Immature natural killer cell (primary cell): ENCODE measurements at regions not wholly inside any gene's neighbourhood (a gene's known extent, or its start where the extent isn't known, plus 50 kb on each side); places are given as distances from the start of the nearest gene placed in this dataset.
A peak's percentile ranks its signal among the peaks of the same experiment; 100 is the strongest.

ENCODE experiments used
- DNase-seq, 3 donors: peaks; one replicate each; pipeline ENCODE4 v3.0.0; 2022; ENCODE audit warnings: mixed read lengths in 1 of 3
- H3K27ac Mint-ChIP-seq, 6 donors: one replicate each; pipeline ENCODE4 v1.8.0; 2020; ENCODE audit warnings: mixed read lengths in 6 of 6, mild to moderate bottlenecking in 5 of 6, inconsistent platforms in 4 of 6, moderate library complexity in 3 of 6
- H3K27me3 Mint-ChIP-seq, 3 donors: one replicate each; pipeline ENCODE4 v1.8.0; 2020 to 2021; ENCODE audit warnings: low read depth in 3 of 3, mild to moderate bottlenecking in 3 of 3, mixed read lengths in 3 of 3, moderate library complexity in 3 of 3, inconsistent platforms in 1 of 3
- H3K36me3 Mint-ChIP-seq, 3 donors: one replicate each; pipeline ENCODE4 v1.8.0; 2020; ENCODE audit warnings: mixed read lengths in 3 of 3, inconsistent platforms in 2 of 3, mild to moderate bottlenecking in 2 of 3
- H3K4me1 Mint-ChIP-seq, 2 donors: one replicate each; pipeline ENCODE4 v1.8.0; 2020; ENCODE audit warnings: inconsistent platforms in 2 of 2, mild to moderate bottlenecking in 2 of 2, mixed read lengths in 2 of 2, moderate library complexity in 1 of 2
- H3K4me3 Mint-ChIP-seq, 5 donors: one replicate each; pipeline ENCODE4 v1.8.0; 2020; ENCODE audit warnings: mild to moderate bottlenecking in 5 of 5, mixed read lengths in 5 of 5, inconsistent platforms in 3 of 5, moderate library complexity in 3 of 5
- H3K9me3 Mint-ChIP-seq, 6 donors: one replicate each; pipeline ENCODE4 v1.8.0; 2020; ENCODE audit warnings: mild to moderate bottlenecking in 6 of 6, mixed read lengths in 6 of 6, inconsistent platforms in 4 of 6, moderate library complexity in 3 of 6

DNA sequence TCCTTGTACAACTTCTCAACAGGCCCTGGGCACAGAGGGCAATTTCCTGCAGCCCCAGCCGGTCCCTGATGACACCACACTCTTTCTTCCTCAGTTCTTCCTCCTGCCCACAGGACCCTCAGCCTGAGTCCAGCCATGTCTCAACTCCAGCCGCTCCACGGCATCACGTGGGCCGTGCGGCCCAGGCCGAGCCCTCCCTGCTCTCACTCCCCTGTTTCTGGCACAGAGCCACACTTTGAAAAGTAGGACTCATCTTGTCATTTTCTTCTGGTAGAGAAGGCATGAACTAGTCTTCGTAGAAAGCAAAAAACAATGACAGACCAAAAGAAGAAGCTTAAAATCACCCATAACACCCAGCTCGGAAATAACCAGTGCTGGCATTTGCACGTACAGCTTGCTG lies 404.7 kb upstream of the IRX1 start:
- Mint-ChIP-seq H3K4me1 (no peaks in the 10 kb centered on the region), H3K9me3 (peaks cover 0 to 6% (median 0%) of the 10 kb centered on the region in 6 donors), H3K27ac (no peak overlapping the region), H3K4me3 (no peak overlapping the region), H3K36me3 (no peaks in the 10 kb centered on the region), H3K27me3 (peaks cover 0 to 2% (median 0%) of the 10 kb centered on the region in 3 donors)
- no peak for DNase-seq

DNA sequence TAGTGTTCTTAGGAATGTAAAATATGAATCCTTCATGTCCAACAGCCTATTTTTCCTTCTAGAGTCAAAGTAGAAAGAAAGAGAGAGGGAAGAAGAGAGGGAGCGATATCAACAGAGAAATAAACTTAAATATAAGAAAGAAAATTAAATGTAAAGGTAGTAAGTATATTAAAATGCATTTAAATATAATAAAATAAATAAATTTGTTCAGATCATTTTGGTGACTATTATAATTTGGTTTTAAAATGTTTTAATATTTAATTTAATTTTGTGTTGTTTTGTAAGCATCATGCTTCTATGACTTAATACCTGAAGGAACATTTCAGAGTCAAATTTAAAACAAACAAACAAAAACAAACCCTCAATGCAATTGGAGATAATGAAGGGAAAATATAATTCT lies 405.2 kb upstream of the IRX1 start:
- Mint-ChIP-seq H3K27me3 (peaks cover 0 to 2% (median 0%) of the 10 kb centered on the region in 3 donors), H3K9me3 (peaks cover 0 to 6% (median 0%) of the 10 kb centered on the region in 6 donors), H3K36me3 (no peaks in the 10 kb centered on the region), H3K27ac (no peak overlapping the region), H3K4me3 (no peak overlapping the region), H3K4me1 (no peaks in the 10 kb centered on the region)
- DNase-seq, result no peak

DNA sequence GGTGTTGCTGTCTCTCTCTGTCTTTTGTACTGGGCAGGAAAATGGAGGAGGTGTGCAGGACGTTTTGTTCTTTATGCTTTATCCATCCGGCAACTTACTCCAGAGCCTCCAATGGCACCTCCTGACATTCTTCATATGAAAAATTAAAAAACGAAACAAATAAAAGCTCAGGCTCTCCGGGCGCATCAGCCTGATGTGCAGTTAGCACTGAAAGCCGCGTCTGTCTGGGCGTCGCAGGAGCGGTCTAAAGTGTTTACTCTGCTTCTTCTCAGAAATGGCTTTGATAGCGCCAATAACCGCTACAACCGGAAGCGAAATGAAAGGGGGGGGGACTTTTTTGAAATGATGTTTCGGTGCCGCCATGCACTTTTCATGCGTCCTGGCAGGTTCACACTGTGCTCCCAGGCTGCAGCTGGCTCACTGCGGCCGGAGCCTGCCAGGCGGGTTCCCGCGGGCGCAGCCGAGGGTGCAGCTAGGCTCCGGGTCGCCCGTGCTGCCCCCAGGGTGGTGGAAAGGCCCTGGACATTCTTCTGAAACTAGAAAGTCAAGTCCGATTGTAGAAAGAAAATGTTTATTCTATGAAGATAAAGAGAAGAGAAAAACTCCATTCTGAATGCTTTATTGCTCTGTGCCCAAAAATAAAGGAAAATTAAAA lies 407.7 kb upstream of the IRX1 start:
- Mint-ChIP-seq H3K27me3 (peaks cover 0 to 2% (median 0%) of the 10 kb centered on the region in 3 donors), H3K27ac (no peak overlapping the region), H3K4me1 (no peaks in the 10 kb centered on the region), H3K4me3 (no peak overlapping the region), H3K36me3 (no peaks in the 10 kb centered on the region), H3K9me3 (peaks cover 0 to 10% (median 0%) of the 10 kb centered on the region in 6 donors)
- DNase-seq, result no peak

DNA sequence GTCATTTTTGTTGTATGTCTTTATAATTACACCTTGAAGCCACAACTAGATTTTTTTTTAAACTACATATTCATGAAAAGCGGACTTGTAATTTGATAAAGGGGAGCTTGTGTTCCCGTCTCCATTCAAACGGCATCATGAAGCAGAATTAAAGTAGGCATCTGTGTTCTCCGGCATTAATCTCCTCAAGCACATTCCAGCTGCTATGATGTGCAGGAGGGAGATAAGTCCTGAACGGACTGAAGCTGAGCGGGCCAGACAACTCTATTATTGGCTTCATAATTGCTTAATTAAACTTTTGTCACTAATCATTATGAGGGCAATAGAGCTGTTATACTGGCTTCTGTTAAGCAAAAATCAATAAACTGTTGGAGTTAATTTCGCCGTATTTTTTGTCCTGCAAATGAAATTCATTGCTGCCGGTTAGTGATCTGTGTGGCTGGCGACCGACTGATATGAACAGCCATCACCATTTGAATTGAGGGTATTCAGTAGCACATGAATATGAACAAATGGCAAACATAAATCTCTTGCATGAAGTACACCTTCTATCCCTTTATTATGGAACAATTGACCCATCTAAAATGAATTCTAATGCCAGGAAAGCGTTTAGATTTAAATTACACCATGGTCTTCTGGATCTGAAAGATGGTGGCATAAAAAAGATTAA lies 408.8 kb upstream of the IRX1 start:
- no peaks in the 10 kb centered on the region for H3K4me1 Mint-ChIP-seq
- H3K9me3 Mint-ChIP-seq, result peaks cover 0 to 10% (median 0%) of the 10 kb centered on the region in 6 donors
- no peaks in the 10 kb centered on the region for H3K36me3 Mint-ChIP-seq
- DNase-seq, result no peak
- H3K27ac Mint-ChIP-seq, result no peak overlapping the region
- H3K27me3 Mint-ChIP-seq, result peaks cover 0 to 2% (median 0%) of the 10 kb centered on the region in 3 donors
- H3K4me3 Mint-ChIP-seq, result no peak overlapping the region

DNA sequence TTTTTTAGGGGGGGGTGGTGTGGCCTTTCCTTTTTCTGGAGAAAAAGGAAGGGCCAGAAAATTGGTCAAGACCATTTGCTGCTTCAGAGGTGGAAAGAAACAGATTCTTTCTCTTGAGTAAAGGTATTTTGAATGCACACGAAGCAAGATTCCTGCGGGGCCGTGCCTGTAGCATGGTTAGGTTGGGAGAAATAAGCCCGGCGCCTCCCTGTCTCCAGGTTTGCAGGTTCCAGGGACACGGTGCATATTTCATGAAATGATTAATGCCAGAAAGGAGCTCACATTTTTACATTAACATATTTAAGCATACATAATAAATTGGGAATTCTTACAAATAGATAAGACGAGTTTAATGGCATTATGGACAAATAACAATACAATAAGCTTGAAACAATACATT lies 409.5 kb upstream of the IRX1 start:
- Mint-ChIP-seq H3K9me3 (peaks cover 0 to 8% (median 0%) of the 10 kb centered on the region in 6 donors), H3K36me3 (no peaks in the 10 kb centered on the region), H3K4me3 (no peak overlapping the region), H3K27me3 (peaks cover 0 to 2% (median 0%) of the 10 kb centered on the region in 3 donors), H3K27ac (no peak overlapping the region), H3K4me1 (no peaks in the 10 kb centered on the region)
- no peak for DNase-seq

DNA sequence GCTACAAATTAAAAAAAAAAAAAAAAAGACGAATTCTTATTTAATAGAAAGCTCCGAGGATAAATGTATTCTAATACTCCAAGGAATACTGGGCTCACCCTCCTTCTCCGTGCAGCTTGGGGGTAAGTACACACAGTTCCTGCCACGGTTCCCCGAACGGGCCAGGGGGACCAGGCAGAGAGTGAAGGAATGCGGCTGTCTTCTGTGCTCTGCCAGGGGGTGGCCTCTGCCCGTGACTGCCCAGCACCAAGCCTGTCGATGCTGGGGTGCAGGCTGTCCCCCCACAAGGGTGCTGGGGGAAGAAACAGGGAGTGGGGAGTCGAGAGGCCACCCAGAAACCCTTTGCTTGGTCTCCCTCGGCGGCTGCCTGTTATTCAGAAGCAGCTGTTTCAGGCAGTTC lies 410.1 kb upstream of the IRX1 start:
- DNase-seq, result no peak
- Mint-ChIP-seq H3K36me3 (no peaks in the 10 kb centered on the region), H3K9me3 (peaks cover 0 to 7% (median 0%) of the 10 kb centered on the region in 6 donors), H3K4me1 (no peaks in the 10 kb centered on the region), H3K4me3 (no peak overlapping the region), H3K27me3 (no peaks in the 10 kb centered on the region), H3K27ac (no peak overlapping the region)

DNA sequence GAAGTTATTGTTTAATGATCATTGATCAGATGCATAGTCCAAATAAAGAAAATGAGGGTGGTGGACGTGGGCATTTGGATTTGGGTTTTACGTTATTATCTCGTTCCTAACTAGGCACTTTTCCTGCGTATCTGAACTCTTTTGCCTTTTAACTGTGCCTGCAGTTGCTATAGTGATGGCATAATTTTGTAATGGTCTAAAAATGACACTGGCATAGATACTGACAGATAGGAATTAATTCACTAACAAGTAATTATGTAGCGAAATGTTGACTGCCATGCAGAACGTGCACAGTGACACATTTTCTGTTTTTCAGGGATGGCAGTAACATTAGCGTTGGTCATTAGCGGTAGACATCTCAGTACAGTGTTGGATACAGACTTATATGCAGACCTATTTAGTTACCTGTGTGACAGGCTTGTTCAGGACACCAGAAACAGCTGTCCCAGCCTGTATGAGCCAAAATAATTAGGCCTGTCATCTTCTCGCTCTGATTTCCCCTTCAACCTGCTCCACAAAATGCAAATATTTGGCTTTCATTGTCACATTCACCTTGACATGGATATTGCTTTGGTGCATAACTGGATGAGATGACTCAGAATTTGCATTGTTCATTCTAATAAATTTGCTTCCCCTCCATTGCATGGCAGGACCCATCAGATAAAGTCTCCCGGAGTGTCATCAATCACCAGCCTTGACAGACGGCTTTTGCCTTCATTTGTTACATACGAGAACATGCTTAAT lies 413.3 kb upstream of the IRX1 start:
- H3K9me3 Mint-ChIP-seq, result peaks cover 0 to 7% (median 0%) of the 10 kb centered on the region in 6 donors
- H3K4me1 Mint-ChIP-seq, result no peaks in the 10 kb centered on the region
- H3K36me3 Mint-ChIP-seq, result no peaks in the 10 kb centered on the region
- DNase-seq, result no peak
- no peak overlapping the region for H3K27ac Mint-ChIP-seq
- no peaks in the 10 kb centered on the region for H3K27me3 Mint-ChIP-seq
- H3K4me3 Mint-ChIP-seq, result no peak overlapping the region

DNA sequence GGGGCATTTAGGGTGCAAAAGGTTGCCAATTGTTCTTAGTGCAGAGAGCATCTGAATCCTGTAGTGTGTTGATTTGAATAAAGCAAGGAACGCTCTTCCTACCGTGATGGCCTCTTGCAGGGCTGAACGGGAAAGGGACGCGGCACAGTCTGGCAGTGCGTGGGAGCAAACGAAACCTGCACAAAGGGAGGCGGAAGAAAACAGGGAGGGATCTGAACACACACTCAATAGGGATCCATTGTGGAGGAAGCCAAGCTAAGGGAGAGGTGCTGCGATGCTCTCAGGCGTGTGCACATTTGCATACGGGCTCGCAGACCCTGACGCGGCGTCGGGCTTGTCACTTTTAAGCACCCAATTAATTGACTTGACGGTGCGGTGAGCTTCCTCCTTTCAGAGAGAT lies 414.0 kb upstream of the IRX1 start:
- DNase-seq, result no peak
- peaks cover 0 to 7% (median under 1%) of the 10 kb centered on the region in 6 donors for H3K9me3 Mint-ChIP-seq
- no peaks in the 10 kb centered on the region for H3K4me1 Mint-ChIP-seq
- H3K36me3 Mint-ChIP-seq, result no peaks in the 10 kb centered on the region
- H3K27ac Mint-ChIP-seq, result no peak overlapping the region
- peaks cover 0 to 2% (median 0%) of the 10 kb centered on the region in 3 donors for H3K27me3 Mint-ChIP-seq
- no peak overlapping the region for H3K4me3 Mint-ChIP-seq

DNA sequence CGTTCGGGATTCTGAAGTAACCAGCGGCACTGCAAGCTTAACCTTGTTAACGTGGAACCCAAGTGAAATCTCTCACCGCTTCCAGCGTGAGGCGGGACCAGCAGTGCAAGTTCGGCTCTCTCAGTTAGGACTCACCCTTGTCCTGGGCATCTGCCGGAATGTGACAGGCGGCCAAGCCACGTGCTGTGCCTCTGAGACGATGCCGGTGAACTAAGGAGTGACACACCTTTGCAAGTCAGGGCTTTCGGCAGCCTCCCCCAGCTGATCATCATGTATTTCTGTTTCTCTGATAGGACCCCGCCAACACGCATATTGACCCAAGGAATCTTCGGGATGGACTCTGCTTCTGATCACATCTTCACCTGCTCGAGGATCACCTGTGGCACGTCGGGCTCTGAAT lies 415.0 kb upstream of the IRX1 start:
- Mint-ChIP-seq H3K4me1 (no peaks in the 10 kb centered on the region), H3K9me3 (peaks cover 0 to 7% (median under 1%) of the 10 kb centered on the region in 6 donors), H3K36me3 (no peaks in the 10 kb centered on the region), H3K27me3 (peaks cover 0 to 3% (median 0%) of the 10 kb centered on the region in 3 donors), H3K27ac (no peak overlapping the region), H3K4me3 (no peak overlapping the region)
- DNase-seq, result no peak

DNA sequence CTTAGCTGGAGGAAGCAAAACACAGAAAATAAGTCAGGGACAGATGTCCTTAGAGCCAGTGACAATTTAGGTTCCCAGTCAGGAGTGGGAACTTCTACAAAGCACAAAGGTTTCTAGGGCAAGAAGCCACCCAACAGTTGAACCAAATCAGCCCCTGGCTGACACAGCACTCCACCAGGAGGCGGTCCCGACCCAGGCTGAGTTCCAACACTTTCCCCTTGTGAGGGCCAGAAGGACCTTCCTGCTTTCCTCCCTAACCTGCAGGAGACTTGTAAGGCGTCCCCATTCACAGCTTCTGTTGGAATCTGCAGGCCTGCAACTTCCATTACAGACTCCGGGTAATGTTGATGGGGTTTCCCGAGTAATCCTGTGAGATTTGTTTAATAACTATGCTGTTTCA lies 416.4 kb upstream of the IRX1 start:
- Mint-ChIP-seq H3K4me1 (no peaks in the 10 kb centered on the region), H3K36me3 (no peaks in the 10 kb centered on the region), H3K4me3 (no peak overlapping the region), H3K27me3 (peaks cover 0 to 3% (median 1%) of the 10 kb centered on the region in 3 donors), H3K9me3 (peaks cover 0 to 5% (median under 1%) of the 10 kb centered on the region in 6 donors), H3K27ac (no peak overlapping the region)
- DNase-seq, result no peak

DNA sequence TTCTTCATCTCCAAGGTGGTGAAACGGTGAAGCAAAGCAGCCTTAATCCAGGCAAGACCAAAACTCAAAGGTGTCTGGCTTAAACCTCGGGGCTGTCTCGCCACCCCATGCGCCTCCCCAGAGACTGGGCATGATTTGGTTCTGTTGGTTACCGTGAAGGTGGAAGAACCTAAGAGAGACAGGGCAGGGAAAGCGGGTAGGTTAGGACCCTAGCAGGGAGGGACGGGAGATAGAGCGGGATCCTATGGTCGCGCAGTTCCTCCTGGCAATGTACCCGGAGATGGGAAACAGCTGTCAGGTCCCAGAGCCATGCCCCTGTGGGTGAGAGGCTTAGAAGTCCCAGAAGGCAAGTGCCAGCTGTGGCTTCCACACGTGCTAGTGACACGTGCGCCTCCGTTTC lies 418.3 kb upstream of the IRX1 start:
- DNase-seq, result no peak
- Mint-ChIP-seq H3K36me3 (no peaks in the 10 kb centered on the region), H3K27me3 (peaks cover 0 to 3% (median 1%) of the 10 kb centered on the region in 3 donors), H3K27ac (no peak overlapping the region), H3K9me3 (peaks cover 0 to 8% (median under 1%) of the 10 kb centered on the region in 6 donors), H3K4me3 (no peak overlapping the region), H3K4me1 (no peaks in the 10 kb centered on the region)

DNA sequence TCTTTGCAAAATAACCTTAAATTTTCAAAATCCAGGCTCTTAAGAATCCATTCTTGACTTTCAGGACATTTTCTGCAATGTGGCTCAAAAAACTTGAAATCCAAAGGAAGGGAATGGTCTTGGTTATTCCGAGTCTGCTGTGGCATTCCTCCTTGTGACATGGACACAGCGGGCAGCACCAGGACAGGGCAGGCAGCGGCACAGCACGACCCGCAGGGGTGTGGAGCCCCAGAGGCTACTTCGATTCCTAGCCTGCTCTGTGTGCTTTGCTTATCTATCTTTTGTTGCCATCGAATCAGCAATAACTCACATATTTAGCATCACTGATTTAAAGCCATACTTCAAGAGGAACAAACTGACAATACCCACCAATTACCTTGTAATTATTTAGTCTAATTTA lies 420.2 kb upstream of the IRX1 start:
- Mint-ChIP-seq H3K27me3 (peaks cover 0 to 3% (median 1%) of the 10 kb centered on the region in 3 donors), H3K9me3 (peaks cover 0 to 8% (median 3%) of the 10 kb centered on the region in 6 donors), H3K36me3 (no peaks in the 10 kb centered on the region), H3K4me1 (no peaks in the 10 kb centered on the region), H3K27ac (no peak overlapping the region), H3K4me3 (no peak overlapping the region)
- no peak for DNase-seq

DNA sequence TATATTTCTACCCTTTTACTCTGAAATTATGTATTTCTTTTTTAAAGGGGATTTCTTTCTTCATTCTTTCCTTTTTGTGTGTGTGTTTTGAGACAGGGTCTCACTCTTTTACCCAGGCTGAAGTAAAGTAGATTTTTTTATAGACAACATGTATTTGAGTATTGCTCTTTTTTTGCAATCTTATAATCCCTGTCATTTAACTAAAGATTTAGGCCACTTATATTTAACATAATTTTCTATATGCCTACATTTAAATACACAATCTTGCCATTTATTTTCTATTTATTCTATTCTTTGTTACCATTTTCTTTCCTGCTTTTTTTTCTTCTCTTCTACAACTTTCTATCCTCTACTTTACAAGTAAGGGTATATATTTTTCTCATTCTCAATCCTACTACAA lies 416.0 kb upstream of the IRX2 start:
- Mint-ChIP-seq H3K4me1 (no peaks in the 10 kb centered on the region), H3K27me3 (peaks cover 0 to 6% (median 0%) of the 10 kb centered on the region in 3 donors), H3K9me3 (peaks cover 9 to 28% (median 19%) of the 10 kb centered on the region in 6 donors), H3K36me3 (peaks cover 0 to 5% (median 3%) of the 10 kb centered on the region in 3 donors), H3K4me3 (no peak overlapping the region), H3K27ac (no peak overlapping the region)
- no peak for DNase-seq

DNA sequence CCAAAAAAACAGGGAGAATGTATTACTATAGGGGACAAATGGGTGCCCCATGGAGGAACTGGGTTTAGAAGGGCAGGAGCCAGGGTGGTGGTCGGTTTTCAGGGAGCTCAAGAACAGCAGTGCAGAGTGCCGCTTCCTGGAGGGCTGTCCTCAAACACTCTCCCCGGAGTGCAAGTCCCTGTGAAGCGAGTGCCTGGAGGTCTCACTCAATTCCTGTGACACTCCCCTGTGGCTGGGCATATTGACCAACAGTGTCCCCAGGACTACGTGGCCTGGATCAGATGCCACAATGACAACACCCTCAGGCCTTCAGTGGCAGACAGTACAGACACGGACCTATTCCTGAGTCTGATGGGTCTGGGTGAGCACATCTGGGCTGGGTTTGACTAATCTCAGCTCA lies 412.1 kb upstream of the IRX2 start:
- no peaks in the 10 kb centered on the region for H3K4me1 Mint-ChIP-seq
- DNase-seq, result no peak
- peaks cover 0 to 5% (median 3%) of the 10 kb centered on the region in 3 donors for H3K36me3 Mint-ChIP-seq
- peaks cover 0 to 7% (median 1%) of the 10 kb centered on the region in 3 donors for H3K27me3 Mint-ChIP-seq
- H3K27ac Mint-ChIP-seq, result peak overlapping the region in 1 of 6 donors; percentile 10
- no peak overlapping the region for H3K4me3 Mint-ChIP-seq
- peaks cover 14 to 28% (median 19%) of the 10 kb centered on the region in 6 donors for H3K9me3 Mint-ChIP-seq
